DOHH2 (cell line): ENCODE measurements at regions not wholly inside any gene's neighbourhood (a gene's known extent, or its start where the extent isn't known, plus 50 kb on each side); places are given as distances from the start of the nearest gene placed in this dataset.

Source experiments
- H3F3A ChIP-seq: fragments of 200-600 bp; sonication (generic), shearing (Covaris generic); 2 replicates; pipeline ENCODE4 v1.6.0; 2016; ENCODE audit warnings: antibody characterized with exemption, mild to moderate bottlenecking; ENCODE audit not compliant: control insufficient read depth, insufficient read depth
- H3K27ac ChIP-seq: fragments of 200-600 bp; sonication (generic); 2 replicates; pipeline ENCODE4 v1.5.1; 2014; ENCODE audit warnings: low read depth, mild to moderate bottlenecking, low read length, moderate library complexity
- H3K27me3 ChIP-seq: fragments of 200-600 bp; sonication (generic); 2 replicates; pipeline ENCODE4 v1.6.1; 2014; ENCODE audit warnings: mild to moderate bottlenecking, low read length, mixed read lengths; ENCODE audit not compliant: control insufficient read depth
- H3K36me3 ChIP-seq: fragments of 200-600 bp; sonication (generic); 2 replicates; pipeline ENCODE4 v1.6.1; 2014; ENCODE audit warnings: mild to moderate bottlenecking, low read length, moderate library complexity, mixed read lengths; ENCODE audit not compliant: control insufficient read depth
- H3K4me1 ChIP-seq: fragments of 200-600 bp; sonication (generic); 2 replicates; pipeline ENCODE4 v1.6.1; 2014; ENCODE audit warnings: mild to moderate bottlenecking, low read length, mixed read lengths; ENCODE audit not compliant: control insufficient read depth
- H3K4me2 ChIP-seq: fragments of 200-600 bp; sonication (generic); 2 replicates; pipeline ENCODE4 v1.6.0; 2014; ENCODE audit warnings: mild to moderate bottlenecking, low read length, moderate library complexity
- H3K4me3 ChIP-seq: fragments of 200-600 bp; sonication (generic); 2 replicates; pipeline ENCODE4 v1.5.1; 2014; ENCODE audit warnings: mild to moderate bottlenecking, low read length, mixed read lengths
- H3K79me2 ChIP-seq: fragments of 200-600 bp; sonication (generic); 2 replicates; pipeline ENCODE4 v1.6.1; 2014; ENCODE audit warnings: mild to moderate bottlenecking, low read length, mixed read lengths; ENCODE audit not compliant: control insufficient read depth
- H3K9me2 ChIP-seq: fragments of 200-600 bp; sonication (generic); replicated peaks from 2 replicates; pipeline ENCODE4 v1.6.1; 2014; ENCODE audit warnings: mild to moderate bottlenecking, low read length, mixed read lengths; ENCODE audit not compliant: control insufficient read depth
- H3K9me3 ChIP-seq: fragments of 200-600 bp; sonication (generic); 2 replicates; pipeline ENCODE4 v1.6.1; 2014; ENCODE audit warnings: antibody characterized with exemption, low read length, mixed read lengths; ENCODE audit not compliant: control insufficient read depth, insufficient read depth
- H4K20me1 ChIP-seq: fragments of 200-600 bp; sonication (generic); 2 replicates; pipeline ENCODE4 v1.6.0; 2014; ENCODE audit warnings: low read depth, mild to moderate bottlenecking, antibody characterized with exemption, low read length, moderate library complexity; ENCODE audit not compliant: control insufficient read depth, insufficient read depth
- CTCF ChIP-seq: fragments of 200-600 bp; sonication (generic); IDR thresholded peaks from one replicate; pipeline ENCODE4 v1.5.1; 2014; ENCODE audit warnings: antibody characterized with exemption, mild to moderate bottlenecking, low read depth, low read length; ENCODE audit not compliant: poor library complexity, severe bottlenecking
- EZH2phosphoT487 ChIP-seq: fragments of 200-600 bp; sonication (generic); IDR thresholded peaks from 2 replicates; pipeline ENCODE4 v1.6.1; 2017; ENCODE audit warnings: borderline replicate concordance, mild to moderate bottlenecking, antibody characterized with exemption, low read length, moderate library complexity, mixed read lengths

- no peak for TF ChIP-seq EZH2phosphoT487
- TF ChIP-seq CTCF, result no peak
- H3K27ac ChIP-seq, result no peak overlapping the region
Measured at GRCh38 chr5:109945097-109945678, 255.5 kb downstream of the MAN2A1 start.

GRCh38 chr5:109945723-109946480 is 256.2 kb downstream of the MAN2A1 start:
- no peak for TF ChIP-seq EZH2phosphoT487
- no peak for TF ChIP-seq CTCF
- no peaks in the 10 kb centered on the region for H3K9me2 ChIP-seq
- H3K27ac ChIP-seq, result no peak overlapping the region
- no peaks in the 10 kb centered on the region for H3K4me1 ChIP-seq
- no peak overlapping the region for H3K4me2 ChIP-seq
- no peaks in the 10 kb centered on the region for H3F3A ChIP-seq
- no peaks in the 10 kb centered on the region for H3K9me3 ChIP-seq
- no peaks in the 10 kb centered on the region for H3K27me3 ChIP-seq
- no peaks in the 10 kb centered on the region for H4K20me1 ChIP-seq
- H3K79me2 ChIP-seq, result no peaks in the 10 kb centered on the region
- no peaks in the 10 kb centered on the region for H3K36me3 ChIP-seq
- H3K4me3 ChIP-seq, result no peak overlapping the region

More at GRCh38 chr5:109945097-109945678, 255.5 kb downstream of the MAN2A1 start:
- Histone ChIP-seq H3K4me1 (no peaks in the 10 kb centered on the region), H3K79me2 (no peaks in the 10 kb centered on the region), H3K9me2 (no peaks in the 10 kb centered on the region), H3F3A (no peaks in the 10 kb centered on the region), H3K9me3 (no peaks in the 10 kb centered on the region), H3K36me3 (no peaks in the 10 kb centered on the region), H4K20me1 (no peaks in the 10 kb centered on the region), H3K4me3 (no peak overlapping the region), H3K4me2 (no peak overlapping the region), H3K27me3 (no peaks in the 10 kb centered on the region)

GRCh38 chr5:109946610-109947009 is 256.9 kb downstream of the MAN2A1 start:
- H3K36me3 ChIP-seq, result no peaks in the 10 kb centered on the region
- no peaks in the 10 kb centered on the region for H3K4me1 ChIP-seq
- no peaks in the 10 kb centered on the region for H3K9me2 ChIP-seq
- no peak overlapping the region for H3K4me3 ChIP-seq
- no peaks in the 10 kb centered on the region for H3K27me3 ChIP-seq
- no peaks in the 10 kb centered on the region for H3K79me2 ChIP-seq
- no peaks in the 10 kb centered on the region for H3K9me3 ChIP-seq
- H4K20me1 ChIP-seq, result no peaks in the 10 kb centered on the region
- H3F3A ChIP-seq, result no peaks in the 10 kb centered on the region
- TF ChIP-seq EZH2phosphoT487, result no peak
- no peak for TF ChIP-seq CTCF
- H3K4me2 ChIP-seq, result no peak overlapping the region
- no peak overlapping the region for H3K27ac ChIP-seq
